Stimulated activated CD8-positive, alpha-beta memory T cell treated with anti-CD3 and anti-CD28 coated beads, Interleukin-4, amount 100 ng/mL, for 48 hours (primary cell): ENCODE measurements at regions not wholly inside any gene's neighbourhood (a gene's known extent, or its start where the extent isn't known, plus 50 kb on each side); places are given as distances from the start of the nearest gene placed in this dataset.
"Not testable (repeated sequence)": the region's sequence is repeated elsewhere in the genome, so short reads cannot be mapped to it uniquely, and the experiment has no call there.

Source experiments
- DNase-seq: peaks from one replicate; pipeline ENCODE4 v3.0.0-alpha.2; 2020

DNA sequence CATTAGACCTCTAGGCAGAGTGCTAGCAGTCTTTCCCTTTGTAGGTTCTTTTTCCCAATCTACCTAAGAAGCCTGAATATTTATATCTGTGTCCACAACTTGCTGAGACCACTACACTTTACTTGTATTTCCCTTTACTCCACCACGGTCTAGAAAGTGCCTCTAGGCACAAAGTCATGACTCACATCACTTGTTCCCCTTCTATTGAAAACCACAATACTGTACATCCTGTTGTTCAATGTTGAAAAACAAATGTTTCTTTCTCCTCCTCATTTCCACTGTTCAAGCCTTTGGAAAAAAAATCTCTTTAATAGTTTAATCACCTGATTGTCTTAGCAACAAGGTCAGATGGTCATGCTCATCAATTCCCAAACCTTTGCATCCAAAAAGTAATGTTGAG lies 326.7 kb downstream of the GUCY2F start:
- DNase-seq = no peak

DNA sequence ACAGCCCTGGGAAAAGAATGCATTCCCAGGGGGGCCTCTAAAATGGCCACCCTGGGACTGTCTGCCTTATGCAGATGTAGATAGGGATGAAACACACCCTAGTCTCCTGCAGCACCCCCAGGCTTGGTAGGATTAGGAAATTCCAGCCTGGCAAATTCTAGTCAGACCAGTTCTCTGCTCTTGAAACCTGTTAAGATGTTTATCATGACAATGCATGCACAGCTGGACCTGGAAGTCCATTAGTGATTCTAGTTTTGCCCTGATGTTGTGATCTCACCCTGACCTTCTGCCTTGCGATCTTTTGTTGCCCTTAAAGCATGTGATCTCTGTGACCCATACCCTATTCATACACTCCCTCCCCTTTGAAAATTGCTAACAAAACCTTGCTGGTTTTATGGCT lies 337.7 kb downstream of the GUCY2F start:
- not testable (repeated sequence) for DNase-seq

DNA sequence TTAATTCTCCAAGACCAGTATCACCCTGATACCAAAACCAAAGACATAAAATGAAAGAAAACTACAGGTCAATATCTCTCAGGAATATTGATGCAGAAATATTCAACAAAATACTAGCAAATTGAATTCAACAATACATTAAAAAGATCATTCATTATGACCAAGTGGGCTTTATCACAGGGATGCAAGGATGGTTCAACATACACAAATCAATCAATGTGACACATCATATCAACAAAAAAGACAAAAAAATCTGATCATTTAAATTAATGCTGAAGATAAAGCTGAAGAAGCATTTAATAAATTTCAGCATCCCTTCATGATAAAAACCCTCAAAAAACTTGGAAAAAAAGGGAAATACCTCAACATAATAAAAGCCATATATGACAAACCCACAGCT lies 341.4 kb downstream of the GUCY2F start:
- DNase-seq = no peak

DNA sequence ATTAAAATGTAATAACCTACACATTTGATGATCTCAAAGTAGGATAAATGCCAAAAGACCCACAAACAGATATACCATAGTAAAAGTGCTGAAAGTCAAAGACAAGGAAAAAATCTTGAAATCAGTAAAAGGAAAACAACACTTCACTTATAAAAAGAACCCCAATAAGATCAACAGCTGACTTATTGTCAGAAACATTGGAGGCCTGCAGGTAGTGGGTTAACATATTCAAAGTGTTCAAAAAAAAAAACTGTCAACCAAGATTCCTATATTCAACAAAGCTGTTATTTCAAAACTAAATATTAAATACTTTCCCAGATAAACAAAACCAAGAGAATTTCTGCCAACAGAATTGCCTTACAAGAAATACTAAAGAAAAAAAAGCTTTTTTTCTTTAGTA lies 347.1 kb downstream of the GUCY2F start:
- no peak for DNase-seq

DNA sequence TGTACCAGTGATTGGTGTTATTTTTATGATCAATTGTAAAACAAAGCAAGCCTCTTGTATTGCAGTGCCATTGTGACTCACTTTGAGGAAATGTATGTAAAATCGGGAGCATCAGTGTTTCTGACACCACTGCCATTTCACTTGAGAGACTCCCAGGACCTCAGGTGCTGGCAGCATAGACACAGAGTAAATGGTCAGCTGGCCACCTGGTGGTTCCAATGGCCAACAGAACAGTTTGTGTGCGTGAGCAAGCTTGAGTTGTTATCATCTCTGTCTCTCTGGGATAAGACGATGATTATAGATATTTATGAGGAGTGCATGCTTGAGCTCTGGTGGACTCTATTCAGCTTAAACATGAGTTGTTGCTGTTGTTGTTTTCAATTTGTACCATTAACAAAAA lies 356.6 kb downstream of the GUCY2F start:
- no peak for DNase-seq

DNA sequence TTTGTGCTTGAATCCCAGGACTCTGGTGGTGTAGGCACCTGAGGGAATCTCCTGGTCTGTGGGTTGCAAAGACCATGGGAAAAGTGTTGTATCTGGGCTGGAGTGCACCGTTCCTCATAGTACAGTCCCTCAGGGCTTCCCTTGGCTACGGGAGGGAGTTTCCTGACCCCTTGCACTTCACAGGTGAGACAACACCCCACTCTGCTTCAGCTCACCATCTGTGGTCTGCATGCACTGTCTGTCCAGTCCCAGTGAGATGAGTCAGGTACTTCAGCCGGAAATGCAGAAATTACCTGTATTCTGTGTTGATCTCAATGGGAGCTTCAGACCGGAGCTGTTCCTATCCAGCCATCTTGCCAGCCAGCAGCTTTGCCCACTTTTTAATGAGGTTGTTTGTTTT lies 353.0 kb upstream of the IRS4 start:
- DNase-seq = no peak

DNA sequence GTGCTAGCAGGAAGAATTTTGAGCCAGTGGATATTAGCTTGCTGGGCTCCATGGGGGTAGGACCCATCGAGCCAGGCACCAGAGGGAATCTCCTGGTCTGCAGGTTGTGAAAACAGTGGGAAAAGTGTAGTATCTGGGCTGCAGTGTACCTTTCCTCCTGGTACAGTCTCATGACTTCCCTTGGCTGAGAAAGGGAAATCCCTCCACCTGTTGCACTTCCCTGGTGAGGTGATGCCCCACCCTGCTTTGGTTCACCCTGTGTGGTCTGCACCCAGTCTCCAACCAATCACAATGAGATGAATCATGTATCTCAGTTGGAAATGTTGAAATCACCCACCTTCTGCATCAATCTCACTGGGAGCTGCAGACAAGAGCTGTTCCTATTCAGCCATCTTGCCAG lies 341.4 kb upstream of the IRS4 start:
- no peak for DNase-seq

DNA sequence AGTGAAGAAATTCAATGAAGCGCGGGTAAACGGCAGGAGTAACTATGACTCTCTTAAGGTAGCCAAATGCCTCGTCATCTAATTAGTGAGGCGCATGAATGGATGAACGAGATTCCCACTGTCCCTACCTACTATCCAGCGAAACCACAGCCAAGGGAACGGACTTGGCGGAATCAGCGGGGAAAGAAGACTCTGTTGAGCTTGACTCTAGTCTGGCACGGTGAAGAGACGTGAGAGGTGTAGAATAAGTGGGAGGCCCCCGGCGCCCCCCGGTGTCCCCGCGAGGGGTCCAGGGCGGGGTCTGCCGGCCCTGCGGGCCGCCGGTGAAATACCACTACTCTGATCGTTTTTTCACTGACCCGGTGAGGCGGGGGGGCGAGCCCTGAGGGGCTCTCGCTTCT lies 317.8 kb upstream of the IRS4 start:
- peak; percentile 23 for DNase-seq

DNA sequence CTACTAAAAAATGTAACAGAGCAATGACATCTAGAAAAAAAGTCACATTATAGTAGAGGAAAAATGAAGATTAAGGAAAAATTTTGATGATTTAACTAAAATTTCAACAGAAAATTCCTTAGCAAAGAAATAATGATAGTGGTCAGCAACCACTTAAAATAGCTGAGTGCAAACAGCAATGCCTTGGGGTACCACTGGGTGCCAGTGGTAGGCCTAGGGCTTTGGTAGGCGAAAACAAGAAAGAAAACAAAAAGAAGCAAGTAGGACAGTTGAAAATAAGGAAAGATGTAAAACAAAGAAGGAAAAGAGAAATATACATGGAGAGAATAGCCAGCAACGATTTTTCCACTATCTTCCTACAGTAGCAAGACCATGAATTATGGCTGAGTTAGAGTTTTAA lies 313.5 kb upstream of the IRS4 start:
- no peak for DNase-seq

DNA sequence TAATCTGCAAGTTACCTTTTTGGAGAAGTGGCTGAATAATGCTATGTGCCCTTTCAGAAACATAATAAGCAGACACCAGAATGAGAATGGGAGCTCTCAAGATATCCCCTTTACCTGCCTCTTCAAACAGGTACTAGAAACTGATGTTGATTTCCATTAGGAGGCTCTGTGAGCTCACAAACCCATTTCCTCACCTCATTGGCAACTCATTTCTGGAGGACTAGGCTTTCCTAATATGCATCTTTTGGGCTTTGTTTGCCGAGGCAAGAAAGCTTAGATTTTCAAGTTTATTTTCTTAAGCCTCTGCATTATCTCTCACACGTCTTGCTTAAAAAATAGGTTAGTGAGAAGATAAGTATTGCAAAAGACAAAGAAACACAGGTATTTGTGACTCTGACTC lies 313.1 kb upstream of the IRS4 start:
- DNase-seq = no peak

DNA sequence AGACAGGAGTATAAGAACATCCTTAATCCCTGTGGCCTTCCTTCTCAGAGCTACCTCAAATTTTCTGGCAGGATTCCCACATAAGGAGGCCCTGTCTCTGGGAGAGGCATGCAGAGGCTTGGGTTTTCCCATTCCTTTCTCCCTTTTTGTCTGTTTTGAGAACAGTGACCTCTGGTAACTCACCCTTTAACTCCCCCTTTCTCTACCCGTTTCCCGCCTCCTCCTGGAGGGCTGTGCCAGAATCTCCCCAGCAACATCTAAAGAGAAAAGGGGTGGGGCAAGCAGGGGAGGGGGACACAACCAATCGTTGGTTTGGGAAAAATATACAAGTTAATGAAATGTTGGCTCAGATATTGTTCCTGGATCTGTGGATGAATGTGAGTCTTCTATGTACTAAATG lies 303.7 kb upstream of the IRS4 start:
- DNase-seq = no peak

DNA sequence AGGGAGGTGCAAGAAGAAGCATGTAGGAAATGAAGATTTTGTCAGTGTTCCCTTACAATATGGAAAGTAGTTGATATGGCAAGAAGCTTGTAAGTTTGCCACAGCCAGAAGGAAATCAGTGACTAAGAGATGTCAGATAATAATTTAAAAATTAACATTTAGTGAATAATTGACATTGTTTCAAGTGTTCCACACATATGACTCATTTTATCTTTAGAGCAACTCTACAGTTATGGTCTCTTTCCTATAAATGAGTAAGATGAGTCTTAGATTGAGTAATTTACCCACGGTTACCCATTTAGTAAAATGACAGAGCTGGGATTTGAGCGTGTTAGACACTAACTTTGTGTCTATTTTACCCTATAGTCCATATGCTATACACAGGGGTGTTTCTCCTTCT lies 300.3 kb upstream of the IRS4 start:
- DNase-seq = no peak

DNA sequence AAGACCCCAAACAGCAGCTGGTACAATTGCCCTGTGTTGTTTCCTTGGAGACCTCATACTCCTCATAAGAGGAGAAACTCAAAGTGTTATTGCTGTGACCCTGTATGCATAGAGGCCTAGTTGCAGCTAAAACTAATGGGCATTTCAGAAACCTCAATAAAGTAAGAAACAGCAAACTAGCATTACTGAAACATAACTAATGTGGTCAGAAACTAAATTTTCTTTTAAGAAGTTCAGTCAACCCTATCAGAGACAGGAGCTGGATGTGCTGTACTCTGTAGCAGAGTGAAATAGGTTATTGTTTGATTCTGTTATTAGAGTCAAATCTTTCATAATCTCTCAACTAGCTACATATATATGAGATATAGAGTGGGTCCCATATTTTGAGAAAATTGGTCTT lies 257.5 kb upstream of the IRS4 start:
- no peak for DNase-seq

DNA sequence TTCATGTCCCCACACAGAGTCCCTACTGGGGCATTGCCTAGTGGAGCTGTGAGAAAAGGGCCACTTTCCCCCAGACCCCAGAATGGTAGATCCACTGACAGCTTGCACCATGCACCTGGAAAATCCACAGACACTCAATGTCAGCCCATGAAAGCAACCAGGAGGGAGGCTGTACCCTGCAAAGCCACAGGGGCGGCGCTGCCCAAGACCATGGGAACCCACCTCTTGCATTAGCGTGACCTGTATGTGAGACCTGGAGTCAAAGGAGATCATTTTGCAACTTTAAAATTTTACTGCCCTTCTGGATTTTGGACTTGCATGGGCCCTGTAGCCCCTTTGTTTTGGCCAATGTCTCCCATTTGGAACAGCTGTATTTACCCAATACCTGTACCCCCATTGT lies 236.5 kb upstream of the IRS4 start:
- not testable (repeated sequence) for DNase-seq

DNA sequence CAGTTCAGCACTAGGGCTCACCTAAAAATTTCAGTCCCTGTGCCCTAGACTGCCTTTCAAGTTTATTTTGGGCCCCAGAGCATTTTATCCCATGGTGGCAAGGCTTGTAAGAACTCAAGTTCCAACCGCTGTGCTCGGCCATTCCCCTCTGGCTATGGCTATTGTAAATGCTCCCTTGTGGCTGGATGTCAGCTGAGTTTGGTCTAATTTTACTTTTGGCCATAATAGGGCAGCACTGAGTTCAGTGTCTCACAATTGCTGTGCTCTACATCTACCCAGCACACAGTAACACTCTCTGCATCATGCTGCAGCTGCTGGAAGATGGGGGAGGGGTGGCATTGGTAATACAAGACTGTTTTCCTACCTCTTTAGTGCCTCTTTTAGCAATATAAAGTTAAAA lies 210.8 kb upstream of the IRS4 start:
- no peak for DNase-seq

DNA sequence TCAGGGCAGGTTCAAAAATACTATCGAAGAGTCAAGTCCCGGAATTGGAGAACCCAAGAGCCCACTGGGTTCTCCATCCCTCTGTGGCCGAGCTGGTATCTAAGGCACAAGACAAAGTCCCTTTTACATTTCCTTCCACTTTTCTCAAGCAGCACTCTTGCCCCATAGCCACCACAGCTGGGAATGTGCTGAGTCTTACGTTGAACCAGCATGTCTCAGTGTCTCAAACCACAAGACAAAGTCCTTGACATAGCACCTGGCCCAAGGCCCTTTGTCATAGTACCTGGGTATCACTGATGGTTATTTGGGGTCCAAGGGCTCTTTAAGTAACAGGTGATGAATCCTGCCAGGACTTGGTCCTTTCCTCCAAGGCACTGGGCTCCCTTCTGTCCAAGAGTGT lies 210.2 kb upstream of the IRS4 start:
- DNase-seq = no peak

DNA sequence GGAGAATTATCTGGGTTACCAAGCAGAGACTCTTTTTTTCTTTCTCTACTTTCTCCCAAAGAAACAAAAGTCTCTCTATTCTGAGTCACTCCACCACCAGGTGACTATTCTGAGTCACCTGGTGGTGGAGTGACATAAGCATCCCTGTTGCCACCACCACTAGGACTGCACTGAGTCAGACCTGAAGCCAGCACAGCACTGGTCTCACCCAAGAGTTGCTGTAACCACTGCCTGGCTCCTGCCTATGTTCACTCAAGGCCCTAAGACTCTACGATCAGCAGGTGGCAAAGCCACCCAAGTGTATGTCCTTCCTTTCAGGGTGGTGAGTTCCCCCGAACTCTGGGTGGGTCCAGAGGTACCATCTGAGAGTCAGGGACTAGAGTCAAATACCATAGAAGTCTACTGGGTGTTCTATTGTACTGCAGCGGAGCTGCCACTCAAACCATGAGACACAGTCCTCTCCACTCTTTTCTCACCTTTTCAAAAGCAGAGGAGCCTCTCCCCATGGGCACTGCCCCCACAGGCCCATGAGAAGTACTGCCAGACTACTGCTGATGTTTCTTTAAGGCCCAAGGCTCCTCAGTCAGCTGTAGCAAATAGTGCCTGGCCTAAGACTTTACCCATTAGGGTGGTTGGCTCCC lies 209.6 kb upstream of the IRS4 start:
- no peak for DNase-seq

DNA sequence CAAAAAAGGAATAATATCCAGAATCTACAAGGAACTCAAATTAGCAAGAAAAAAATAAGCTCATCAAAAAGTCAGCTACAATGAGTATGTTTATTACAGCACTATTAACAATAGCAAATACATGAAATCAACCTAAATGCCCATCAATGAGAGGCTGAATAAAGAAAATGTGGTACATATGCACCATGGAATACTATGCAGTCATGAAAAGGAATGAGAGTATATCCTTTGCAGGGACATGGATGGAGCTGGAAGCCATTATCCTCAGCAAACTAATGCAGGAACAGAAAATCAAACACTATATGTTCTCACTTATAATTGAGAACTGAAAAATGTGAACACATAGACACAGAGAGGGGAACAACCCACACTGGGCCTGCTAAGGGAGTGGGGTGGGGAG lies 178.4 kb upstream of the IRS4 start:
- DNase-seq = no peak

DNA sequence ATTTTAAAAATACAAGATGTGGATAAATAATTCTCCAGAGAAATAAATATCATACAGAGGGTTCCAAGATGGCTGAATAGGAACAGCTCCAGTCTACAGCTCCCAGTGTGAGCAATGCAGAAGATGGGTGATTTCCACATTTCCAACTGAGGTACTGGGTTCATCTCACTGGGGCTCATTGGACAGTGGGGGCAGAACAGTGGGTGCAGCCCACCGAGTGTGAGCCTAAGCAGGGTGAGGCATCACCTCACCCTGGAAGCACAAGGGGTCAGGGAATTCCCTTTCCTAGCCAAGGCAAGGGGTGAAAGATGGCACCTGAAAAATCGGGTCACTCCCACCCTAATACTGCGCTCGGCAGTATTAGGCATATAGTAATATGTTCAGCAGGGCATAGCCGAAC lies 167.5 kb upstream of the IRS4 start:
- DNase-seq = not testable (repeated sequence)

DNA sequence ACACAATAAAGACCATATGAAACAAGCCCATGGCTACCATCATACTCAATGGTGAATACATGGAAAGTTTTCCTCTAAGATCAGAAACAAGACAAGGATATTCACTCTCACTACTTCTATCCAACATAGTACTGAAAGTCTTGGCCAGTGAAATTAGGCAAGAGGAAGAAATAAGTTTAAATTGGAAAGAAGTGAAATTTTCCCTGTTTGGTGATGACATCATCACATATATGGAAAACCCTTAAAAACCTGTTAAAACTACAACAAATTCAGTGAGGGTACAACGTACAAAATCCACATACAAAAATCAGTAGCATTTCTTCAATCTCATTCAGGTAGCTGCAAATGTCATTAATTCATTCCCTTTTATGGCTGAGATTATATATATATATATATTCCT lies 164.0 kb upstream of the IRS4 start:
- no peak for DNase-seq

DNA sequence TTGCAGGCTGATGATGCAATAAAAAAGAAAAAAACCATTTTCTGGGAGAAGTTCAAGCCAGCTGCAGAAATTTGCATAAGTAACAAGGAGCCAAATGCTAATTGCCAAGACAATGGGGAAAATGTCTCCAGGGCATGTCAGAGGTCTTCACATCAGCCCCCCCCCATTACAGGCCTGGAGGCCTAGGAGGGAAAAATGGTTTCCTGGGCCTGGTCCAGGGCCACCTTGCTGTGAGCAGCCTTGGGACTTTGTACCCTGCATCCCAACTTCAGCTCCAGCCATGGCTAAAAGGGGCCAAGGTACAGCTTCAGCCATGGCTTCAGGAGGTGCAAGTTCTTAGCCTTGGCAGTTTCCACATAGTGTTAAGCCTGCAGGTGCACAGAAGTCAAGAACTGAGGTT lies 160.0 kb upstream of the IRS4 start:
- DNase-seq = not testable (repeated sequence)

DNA sequence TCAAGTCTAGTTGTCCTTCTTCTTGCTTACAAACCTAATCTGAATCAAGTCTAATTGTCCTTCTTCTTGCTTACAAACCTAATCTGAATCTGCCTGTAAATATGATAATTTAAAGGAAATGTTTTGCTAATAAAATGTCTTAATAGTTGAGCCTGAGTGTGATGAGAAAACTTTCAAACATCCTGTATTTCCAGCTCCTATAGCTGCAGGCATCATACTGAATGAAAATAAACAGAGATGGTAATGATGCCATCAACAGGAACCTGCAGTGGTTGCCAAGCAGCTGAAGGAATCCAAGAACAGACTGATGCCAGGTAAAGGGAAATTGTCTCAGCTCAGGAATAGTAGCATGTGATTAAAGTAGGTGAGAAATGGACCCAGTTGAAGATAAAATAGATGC lies 156.1 kb upstream of the IRS4 start:
- no peak for DNase-seq

DNA sequence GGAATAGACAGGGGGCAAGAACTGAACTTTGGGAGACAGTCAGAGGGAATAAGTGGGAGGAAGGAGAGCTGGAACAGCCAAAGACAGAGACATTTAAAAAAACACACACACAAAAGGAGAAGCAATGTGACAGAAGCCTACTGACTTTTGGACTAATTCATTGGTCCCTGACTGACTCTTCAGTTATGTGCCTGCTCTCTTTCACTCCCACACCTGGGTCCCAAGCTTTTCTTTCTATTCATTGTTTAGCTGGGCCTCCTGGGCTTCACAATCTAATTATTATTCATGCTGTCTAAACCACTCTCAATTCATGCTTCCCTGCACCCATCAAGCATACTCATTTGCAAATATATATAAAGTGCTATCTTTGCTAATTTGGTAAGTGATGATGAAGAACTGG lies 139.2 kb upstream of the IRS4 start:
- no peak for DNase-seq

DNA sequence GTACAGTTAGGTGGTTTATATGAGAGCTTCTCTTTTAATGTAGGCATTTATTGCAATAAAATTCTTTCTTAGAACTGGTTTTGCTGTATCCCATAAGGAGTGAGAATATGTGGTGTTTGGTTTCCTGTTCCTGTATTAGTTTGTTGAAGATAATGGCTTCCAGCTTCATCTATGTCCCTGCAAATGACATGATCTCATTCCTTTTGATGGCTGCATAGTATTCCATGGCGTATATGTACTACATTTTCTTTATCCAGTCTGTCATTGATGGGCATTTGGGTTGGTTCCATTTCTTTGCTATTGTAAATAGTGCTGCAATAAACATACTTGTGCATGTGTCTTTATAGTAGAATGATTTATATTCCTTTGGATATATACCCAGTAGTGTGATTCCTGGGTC lies 106.7 kb upstream of the IRS4 start:
- DNase-seq = not testable (repeated sequence)

DNA sequence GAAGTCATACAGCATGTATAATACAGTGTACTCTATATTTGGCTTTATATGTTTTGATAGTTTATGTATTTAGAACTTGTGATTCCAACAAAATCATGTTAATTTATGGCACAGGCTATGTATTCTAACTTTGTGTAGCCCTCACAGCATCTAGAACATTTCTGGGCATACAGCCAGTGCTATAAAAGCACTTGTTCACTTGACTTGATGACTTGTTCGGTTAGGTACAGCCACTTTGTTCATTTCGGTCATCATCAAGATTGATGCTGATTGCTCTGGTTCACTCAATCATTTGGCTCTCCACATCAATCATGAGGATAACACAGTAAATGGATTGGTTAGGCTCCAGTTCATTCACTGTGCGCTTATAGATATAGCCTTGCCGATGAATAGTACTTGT lies 97.6 kb upstream of the IRS4 start:
- no peak for DNase-seq

DNA sequence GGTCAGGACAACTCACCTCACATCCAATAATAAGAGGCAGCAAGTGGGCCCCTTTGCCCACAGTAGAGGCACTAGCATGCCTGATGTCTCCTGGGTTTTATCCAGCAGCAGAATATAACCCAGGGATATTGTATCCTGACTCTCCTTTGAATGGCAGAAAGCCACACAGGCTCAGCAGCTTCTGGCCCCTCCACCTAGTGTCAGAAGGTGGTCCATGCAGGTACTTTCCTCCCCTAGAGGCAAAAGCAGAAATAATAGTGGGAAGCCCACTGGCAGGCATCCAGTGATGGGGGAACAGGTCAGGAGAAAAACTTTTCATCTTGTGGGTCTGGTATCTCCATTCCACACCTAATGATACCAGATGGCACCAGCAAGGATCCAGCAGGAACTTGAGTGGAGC lies 75.5 kb upstream of the IRS4 start:
- DNase-seq = no peak
